T-helper 1 cell treated with Interleukin-12 subunit alpha and Interleukin-12 subunit beta and Interleukin-4 antibody, amounts not matched to agents 30 ng/mL and 1 ng/mL, for 36 hours (primary cell): ENCODE measurements at regions not wholly inside any gene's neighbourhood (a gene's known extent, or its start where the extent isn't known, plus 50 kb on each side); places are given as distances from the start of the nearest gene placed in this dataset.
"Not testable (repeated sequence)": the region's sequence is repeated elsewhere in the genome, so short reads cannot be mapped to it uniquely, and the experiment has no call there.

ENCODE experiments used
- intact Hi-C: fragments of 100-400 bp; cut with micrococcal nuclease; formaldehyde crosslinking; loops from one replicate; pipeline ENCODE4 v1.15.1; 2024

DNA sequence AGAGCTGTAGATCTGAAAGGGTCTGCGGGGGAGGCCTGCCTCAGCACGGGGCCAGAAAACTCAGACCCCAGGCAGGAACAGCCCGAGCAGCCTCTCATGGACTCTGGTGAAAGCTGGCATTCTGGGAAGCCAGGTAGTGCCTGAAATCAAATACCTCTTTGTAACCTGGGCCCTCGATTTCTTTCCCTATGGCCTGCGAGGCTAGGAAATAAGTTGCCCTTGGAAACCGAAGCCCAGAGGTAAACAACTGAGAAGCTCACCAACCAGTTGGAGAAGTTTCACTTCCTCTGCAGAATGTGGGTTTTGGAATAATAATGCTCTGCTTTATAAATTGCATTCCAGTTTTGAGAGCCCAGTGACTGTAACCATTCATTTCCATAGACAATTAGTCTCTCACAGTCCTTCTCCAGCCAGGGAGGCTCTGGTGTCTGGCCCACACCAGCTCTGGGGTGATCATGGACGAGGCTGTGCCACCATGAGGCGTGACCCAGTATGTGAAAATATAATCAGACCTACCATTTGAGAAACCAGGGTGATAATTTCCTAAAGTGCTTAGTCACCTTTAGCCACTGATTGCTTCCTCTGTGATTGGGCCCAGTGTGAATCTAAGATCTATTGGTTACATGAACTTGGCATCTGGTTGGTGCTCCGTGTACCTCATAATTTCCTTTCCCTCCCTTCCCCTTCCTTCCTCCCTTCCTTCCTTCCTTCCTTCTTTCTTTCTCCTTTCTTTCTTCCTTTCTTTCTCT, 133.1 kb upstream of the PELI1 start:
- intact Hi-C loops, result no loop called here

DNA sequence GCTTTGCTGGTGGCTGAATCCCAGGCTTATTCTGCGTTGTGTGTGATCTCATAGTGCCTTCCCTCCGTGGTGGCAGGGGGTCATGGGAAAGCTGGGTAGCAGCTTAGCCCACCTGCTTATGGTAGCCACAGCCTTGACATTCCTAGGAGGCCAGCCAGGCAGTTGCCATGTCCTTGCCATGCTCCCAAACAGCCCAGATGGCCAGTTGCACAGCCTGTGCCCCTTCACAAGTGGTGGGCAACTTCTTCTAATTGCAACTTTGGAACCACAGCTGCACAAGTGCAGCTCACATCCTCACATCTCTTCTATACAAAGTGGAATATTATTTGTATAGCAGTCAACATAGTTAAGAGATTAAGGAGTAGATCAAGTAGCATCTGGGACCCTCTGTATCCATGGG, 136.6 kb upstream of the PELI1 start:
- intact Hi-C loops, result not testable (repeated sequence)

DNA sequence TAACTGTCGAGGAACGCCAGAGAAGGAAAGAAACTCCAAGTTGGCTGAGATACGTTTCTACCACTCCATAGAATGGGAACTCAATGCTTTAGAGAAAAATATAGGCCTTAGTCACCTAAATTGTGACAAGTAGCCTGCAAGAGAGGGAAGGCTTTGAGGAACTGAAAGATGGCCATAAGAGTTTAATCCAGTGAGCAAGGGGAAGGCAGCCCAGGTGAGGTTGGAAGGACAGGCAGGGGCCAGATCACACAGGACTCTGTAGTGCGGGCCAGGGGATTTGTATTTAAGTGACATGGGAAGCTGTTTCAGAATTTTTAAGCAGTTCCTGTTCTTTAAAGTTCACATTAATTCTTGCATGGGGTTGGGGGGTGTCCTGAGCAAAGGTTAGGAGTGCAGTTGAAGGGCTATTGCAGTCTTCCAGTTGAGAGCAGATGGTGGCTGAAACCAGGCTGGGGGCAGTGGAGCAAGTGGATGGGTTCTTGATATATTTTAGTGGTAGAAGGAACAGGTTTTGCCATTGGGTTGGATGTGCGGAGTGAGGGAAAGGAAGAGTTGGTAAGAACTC, 138.9 kb upstream of the PELI1 start:
- intact Hi-C loops, result loop anchor here (1.0 kb wide), 5 partner anchors 43 to 169 kb away; partner anchors contain the start of gene PELI1

DNA sequence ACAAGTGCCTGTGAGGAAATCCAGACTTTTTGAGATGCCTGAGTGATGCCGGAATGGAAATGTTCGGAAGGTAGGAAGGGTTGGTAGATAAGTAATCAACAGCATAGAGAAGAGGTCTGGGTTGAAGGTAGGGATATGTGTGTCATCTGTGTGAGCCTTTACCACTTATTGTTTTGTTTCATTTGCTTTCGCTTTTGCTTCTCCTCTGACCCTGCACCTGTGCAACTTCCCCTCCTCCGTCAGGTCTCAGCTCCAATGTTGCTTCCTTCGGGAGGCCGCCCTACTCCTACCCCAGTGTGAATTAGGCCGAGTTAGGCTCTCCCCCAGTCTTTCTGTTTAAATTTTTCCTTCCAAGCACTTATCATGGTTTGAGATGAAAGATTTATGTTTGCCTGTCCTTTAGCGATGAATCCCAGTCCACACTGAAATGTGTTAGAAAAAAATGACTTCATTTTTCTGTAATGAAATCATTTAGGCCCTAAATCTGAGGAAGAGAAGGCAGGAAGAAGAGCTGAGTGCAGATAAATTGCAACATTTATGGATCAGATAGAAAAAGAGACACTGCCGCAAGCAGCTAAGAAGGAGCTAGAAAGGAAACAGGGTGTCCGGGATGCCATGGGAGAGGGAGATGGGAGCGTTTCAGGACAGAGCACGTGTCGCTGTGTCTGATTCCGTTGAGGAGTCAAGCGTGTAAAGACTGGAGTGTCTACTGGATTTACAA, 139.6 kb upstream of the PELI1 start:
- intact Hi-C loops, result loop anchor here (1.0 kb wide), 5 partner anchors 42 to 170 kb away; partner anchors contain the start of gene PELI1

DNA sequence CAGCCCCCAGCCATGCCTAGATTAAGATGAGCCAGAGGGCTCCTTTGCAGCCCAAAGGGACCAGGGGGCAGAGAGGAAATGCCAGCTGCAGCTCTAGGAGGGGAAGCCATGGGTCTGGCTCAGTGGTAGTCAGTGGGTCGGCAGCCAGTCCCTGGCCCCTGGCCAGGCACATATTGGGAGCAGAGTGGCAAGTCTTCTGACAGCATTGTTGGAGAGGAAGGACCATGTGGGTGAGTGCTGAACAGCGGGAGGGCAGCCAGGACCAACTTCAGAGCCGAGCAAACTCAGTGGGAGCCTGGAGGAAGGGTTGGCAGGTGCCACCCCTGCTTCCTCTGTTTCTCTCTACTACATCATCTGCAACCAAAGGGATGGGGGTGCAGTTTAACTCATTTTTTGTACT, 140.5 kb upstream of the PELI1 start:
- intact Hi-C loops, result no loop called here

DNA sequence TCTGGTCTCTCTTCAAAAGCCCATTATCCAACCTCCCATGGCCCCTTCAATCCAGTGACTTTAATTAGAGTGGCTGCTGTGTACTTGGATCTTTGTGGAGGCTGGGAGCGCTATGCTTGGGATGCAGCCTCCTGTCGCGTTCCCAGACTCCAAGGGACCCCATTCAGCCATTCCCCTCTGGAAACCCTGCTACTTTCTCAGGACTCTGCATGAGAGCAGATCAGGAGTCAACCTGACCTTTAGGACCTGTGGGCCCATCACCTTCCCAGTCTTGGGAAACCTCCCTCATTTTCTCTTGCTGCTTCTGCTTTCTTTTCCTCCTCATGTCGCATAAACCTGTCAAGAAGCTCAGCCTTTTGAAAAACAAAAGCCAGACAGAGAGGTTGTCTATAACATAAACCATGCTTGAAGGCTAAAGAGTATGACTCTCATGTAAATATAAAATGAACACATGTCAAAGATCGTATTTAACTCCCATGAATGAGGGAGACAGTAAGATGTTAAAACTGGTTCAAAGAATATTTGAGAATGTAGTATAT, 143.1 kb upstream of the PELI1 start:
- intact Hi-C loops, result no loop called here

DNA sequence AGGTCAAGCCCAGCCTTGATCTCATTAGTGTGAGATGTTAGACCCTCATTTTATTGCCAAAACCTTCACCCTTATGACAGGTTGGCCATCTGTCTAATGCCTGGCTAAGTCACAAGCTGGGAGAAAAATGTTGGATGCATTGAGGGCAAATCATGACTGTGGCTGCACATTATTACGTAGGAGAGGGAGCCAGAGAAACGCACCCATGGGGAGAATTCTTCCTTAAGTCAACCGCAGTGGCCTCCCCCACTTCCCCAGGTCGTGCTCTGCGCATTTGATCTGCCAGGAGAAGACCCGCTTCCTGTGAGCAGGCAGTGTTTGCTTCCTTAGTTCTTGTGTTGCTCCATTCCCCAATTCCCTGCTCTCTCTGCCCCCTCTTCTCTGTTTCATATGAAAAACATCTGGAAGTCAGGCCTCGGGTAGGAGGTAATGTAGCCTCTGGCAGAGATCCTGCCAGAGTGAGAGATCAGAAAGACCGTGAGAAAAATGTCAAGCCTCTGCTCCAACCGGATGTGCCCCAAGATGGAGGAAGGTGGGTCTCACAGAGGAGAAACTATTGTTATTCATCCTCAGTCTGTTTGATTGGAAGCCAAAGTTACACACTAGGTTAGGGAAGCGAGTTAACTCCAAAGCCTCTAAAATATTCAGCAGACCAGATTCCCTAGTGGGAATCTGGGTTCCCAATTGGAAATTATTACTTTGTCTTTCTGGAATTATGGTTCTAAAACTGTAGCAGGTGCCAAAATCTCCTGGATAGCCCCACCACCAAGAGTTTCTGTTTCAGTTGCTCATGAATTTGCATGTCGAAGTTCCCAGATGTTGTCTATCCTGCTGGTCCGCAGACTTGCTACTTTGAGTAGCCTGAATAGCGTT, 144.3 kb upstream of the PELI1 start:
- intact Hi-C loops, result no loop called here

DNA sequence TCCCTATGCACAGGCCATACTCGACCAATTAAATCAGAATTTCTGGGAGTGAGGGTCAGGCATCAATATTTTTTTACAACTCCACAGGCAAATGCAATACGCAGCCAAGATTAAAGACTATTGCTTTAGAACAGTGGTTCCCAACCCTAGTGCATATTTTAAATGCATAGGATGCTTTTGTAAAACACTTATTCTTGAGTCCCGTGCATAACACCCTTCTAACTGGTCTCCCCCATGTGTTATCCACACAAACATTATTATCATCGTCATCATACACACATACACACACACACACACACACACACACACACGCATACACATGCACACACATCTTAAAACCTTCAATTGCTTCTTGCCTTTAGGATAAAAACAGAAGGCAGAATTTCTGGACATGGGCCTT, 145.0 kb upstream of the PELI1 start:
- intact Hi-C loops, result no loop called here

DNA sequence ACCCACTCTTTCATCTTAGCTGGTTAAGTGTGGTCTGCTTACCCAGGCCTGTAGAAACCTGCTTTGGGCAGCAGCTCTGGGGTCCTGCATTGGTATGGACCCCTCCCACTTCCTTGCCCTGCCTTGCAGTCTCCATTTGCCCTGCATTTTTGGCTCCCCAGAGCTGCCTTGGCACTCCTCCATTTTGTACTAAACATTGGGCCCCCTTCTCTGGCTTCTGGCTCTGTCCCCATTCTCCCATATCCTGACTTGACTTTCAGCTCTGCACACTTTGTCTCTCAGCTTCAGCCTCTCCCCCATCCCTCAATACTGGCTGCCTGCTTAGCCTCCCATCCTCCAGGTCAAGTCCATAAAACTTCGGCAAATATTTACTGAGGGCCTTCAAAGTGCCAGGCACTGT, 145.5 kb upstream of the PELI1 start:
- intact Hi-C loops, result no loop called here

DNA sequence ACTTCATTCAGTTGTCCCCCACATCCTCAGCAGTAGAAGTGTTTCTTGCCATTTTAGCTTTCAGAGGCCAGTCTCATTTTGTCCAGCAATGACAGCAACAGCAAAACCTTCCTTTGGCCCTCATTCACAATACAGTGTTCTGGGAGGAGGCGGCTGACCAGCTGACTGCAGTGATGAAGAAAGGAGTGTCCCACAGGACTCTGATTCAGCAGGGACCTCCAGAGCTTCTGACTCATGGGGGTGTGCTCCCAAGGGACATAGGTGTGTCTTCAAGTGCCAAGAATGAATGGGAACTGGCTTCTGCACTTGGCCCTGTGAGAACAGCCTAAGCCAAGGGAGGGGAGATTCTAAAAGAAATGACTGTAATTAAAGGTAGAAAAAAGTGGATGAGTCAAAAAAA, 147.0 kb upstream of the PELI1 start:
- intact Hi-C loops, result no loop called here

DNA sequence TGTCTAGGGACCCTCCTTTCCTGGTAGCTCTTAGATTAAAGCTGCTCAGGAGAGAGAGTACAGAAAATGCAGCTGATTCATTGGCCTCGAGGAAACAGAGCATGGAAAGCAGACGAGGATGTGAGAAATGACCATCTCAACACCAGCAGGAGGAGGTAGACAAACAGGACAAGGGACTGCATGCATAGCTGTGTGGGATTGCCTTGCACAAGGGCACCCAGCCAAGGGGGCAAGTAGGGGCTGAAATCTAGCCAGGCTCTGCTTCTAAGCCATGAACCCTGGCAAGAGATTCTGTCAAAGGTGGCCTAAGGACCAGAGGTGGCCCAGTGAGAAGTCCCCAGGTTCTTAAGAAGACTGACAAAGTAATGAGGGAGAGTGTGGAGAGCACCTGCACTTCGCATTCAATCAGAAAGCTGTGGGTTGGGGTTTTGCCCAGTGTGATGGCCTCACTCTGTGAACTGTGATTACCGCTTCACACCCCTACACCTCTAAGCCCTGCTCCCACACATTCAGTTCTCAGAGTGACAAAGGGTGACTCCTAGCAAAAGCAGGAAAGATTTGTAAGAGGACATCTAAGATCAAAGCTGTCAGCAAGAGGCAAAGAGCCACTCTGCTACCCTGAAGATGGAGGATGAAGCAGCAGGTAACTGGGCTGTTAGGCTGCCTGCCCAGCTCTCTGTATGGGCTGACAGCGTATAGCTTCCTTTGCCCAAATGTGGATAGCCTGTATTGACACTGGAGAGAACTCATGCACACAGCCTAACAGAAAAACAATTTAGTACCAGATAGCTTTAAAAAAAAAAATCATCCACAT, 151.3 kb upstream of the PELI1 start:
- intact Hi-C loops, result loop anchor here (5.0 kb wide), 1 partner anchor 83 kb away; no protein-coding TSS in a partner anchor

DNA sequence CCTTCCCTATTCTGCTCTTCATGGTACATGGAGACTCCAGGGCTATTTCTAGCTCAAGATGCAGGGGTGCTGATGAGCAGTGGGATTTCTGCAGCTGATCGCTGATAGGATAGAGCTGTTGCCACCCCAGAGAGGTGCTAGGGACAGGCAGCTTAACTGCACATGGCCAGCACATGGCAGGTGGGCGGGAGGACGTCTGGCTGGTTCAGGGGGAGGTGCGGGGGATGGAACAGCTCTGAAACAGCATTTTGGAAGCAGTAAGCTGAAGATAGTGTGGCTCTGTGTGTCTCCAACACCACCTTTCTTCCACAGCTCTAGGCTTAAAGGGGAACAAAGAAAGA, 151.9 kb upstream of the PELI1 start:
- intact Hi-C loops, result loop anchor here (5.0 kb wide), 1 partner anchor 84 kb away; no protein-coding TSS in a partner anchor

DNA sequence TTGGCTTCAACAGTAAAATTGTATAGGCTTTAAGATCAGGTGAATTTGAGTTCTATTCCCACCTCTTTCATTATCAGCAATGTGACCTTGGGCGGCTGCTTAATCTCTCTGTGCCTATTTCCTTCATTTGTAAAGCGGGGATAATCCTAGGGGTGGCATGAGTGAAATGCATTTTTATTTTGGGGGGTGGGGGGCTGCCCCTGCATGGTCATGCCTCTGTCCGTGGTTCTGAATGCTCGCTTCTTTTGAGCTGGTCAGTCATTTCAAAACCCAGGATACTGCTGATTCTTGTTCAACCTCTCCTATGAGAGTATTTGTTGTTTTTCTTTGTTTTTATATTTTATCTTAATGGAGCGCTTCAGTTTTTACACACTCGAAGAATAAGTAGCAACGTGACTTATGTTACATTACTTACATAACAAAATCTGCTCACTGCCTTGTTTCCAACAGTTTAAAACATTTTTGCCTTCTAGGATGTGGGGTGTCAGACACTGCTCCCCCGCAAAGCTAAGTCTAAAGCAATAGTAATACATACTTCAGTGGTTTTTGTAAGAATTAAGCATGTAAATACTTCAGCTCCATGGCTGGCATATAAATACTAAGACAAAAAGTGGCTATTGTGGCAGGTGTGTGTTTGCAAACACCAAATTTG, 152.6 kb upstream of the PELI1 start:
- intact Hi-C loops, result loop anchor here (5.0 kb wide), 1 partner anchor 85 kb away; no protein-coding TSS in a partner anchor

DNA sequence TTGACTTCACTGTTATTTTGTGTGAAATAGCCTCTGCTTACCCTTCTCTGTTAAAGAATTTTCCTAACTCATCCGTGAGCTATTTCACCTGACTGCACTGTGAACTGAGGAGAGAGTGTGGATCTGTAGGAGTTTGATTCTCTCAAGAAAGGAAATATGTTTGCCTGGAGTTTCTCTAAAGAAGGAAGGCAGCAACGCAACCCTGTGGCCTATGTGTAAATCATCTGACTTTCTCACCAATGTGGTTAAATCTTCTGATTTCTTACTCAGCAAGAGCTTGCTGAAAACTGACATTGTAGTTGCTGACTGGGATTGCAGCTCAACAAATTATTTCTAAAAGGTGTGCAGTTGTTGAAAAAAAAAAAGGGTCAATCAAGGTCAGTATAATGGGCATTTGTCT, 153.9 kb upstream of the PELI1 start:
- intact Hi-C loops, result loop anchor here (1.0 to 5.0 kb wide), 2 partner anchors 28 to 86 kb away; no protein-coding TSS in a partner anchor

DNA sequence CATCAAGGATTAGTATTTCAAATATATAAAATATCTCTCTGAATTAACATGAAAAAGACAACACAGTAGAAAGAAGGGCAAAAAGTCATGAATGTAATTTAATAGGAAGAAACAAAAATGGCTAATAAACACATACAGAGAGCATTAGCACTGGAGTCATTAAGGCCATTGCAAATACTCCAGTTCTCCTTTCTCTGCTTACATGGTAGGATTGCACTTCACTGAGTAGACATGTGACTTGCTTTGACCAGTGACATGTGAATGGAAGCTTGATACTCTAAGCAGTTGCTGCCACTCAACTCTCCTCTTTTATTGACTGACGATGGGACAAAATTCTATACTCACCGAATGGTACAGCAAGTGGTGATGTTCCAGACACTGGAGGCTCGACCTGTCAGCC, 153.9 kb upstream of the LGALSL start:
- intact Hi-C loops, result no loop called here

DNA sequence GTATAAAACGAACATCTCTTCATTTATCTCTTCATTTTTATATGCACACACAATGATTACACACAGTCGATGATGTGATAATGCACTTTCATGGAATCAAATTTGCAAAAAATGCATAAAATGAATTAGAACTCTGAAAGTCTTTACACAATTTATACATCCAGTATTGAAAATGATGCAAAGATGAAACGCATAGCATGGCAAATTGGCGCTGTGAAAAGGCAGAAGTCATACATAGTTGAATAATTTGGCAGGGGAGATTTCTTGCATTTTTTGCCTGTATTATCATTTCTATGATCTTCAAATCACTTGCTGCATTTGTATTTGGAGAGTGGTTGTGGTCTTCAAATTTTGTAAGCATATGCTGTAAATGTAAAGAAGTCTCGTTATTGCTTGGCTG, 150.7 kb upstream of the LGALSL start:
- intact Hi-C loops, result no loop called here

DNA sequence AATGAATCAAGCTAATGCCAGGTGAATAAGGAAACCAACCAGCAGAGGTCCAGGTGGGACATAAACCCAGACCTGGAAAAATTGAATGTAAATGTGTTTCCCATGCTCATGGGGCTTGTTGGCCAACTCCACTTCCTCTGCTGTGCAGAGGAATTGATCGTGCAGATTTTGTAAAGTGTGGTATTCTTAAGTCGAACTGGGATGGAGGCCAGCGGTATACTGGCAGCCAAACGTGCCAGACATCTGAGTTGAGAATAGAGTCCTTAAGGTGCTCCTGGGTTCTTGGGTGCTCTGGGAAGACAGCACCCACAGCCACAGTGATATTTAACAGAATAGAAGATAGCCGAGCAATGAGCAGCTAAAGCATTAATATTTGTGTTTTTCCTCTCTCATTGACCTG, 146.5 kb upstream of the LGALSL start:
- intact Hi-C loops, result no loop called here

DNA sequence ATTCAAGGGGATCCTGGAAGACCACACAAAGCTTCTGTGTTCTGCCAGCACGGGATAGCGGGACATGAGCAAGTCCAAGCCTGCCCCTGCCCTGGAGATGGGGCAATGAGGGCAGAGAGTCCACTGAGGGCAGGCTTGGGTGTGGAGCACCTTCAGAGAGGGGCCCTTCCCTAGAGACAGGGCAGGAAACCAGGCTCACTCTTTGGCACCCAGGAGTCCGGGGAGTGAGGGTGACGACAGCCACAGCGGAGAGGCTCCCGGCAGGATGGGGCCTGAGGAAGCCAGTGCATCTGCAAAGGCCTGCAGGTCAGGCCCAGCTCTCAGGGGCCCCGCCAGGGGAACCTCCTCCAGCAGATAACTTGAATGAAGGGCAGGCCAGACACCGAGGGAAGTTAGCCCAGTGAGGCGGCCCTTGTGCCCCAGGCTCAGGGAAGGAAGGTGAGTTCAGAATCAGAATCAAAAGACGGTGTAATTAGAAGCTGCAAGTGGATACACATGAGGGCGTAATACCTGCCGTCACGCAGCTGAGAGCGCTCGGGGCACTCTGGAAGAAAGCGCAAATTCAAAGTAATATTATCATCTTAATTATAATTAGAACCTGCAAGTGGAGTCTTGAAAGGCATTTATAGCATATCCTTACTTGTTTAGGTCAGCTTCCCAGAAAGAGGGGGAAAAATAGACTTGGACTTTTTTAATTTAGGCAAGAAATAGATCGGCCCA, 142.6 kb upstream of the LGALSL start:
- intact Hi-C loops, result no loop called here

DNA sequence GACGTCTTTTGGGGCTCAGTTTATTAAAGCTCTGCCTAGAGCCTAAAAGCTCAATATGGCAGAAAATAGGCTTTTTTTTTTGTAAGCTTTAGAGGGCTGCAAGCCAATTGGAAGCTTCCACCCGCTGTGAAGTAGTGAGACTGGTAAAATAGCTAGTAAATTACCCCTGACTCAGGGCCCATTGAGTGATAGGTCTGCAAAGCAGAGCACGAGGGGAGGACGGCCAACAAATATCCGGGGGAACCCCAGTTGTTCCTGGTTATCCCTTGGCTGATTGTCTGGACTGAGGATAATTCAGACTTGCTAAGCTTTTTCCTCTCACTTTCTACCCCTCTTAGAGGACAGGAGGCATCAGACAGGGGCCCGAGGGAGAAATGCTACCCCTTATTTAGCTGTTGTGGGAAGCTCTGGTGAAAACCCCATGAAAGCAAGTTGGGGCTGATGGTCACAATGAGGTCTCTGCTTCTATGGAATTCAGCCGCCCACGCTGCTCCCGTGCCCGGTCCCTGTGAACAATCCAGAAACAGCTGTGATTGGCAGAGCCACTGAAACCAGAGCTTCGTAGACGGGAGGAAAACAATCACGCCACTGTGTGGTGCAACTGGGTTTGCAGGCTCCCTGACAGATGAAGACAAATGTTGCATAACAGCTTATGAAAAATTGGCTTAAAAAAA, 141.9 kb upstream of the LGALSL start:
- intact Hi-C loops, result no loop called here
